CD4-positive, alpha-beta T cell treated with Interferon alpha-2 for 1 hour (primary cell): ENCODE measurements at regions not wholly inside any gene's neighbourhood (a gene's known extent, or its start where the extent isn't known, plus 50 kb on each side); places are given as distances from the start of the nearest gene placed in this dataset.
"Not testable (repeated sequence)": the region's sequence is repeated elsewhere in the genome, so short reads cannot be mapped to it uniquely, and the experiment has no call there.

Source experiments
- DNase-seq, 2 donors: peaks; one replicate each; pipeline ENCODE4 v3.0.0-alpha.2; 2020 to 2022

DNA sequence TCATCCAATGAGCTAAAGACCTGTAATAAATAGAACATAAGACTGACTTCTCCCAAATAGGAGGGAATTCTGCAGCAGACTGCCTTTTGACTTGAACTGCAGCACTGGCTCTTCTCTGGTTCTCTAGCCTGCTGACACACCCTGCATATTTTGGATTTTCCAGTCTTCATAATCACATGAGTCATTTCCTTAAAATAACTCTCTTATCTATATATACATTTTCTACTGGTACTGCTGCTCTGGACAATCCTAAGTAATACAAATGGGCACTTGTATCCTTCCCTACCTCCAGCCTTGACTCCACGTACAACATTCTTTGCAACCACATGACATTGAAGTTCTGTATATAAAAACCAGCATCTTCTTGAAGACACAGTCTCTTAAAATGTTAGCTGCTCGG is 429.4 kb upstream of the TMPRSS15 start:
- no peak for DNase-seq

- DNase-seq: not testable (repeated sequence)
These were observed 430.5 kb upstream of the TMPRSS15 start for GRCh38 chr21:18834121-18834520.

DNA sequence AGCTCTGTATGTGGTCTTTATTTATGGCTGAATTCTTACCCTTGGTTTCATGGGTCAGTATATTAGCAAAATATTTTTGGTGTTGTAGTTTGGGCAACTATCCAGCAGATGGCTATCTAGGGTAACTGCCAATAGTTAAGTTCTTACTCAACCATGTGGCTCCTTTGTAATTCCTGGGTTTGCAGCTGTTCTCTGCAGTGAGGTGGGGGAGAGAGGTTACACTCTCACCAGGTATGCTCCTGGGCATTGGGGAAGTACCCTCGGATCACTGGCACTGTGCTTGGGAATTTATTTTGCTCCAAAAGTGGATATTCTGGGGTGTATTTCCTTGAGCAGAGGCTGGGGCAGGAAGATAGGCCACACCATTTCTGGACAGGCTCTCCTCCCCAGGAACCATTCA is 436.7 kb upstream of the TMPRSS15 start:
- no peak for DNase-seq

DNA sequence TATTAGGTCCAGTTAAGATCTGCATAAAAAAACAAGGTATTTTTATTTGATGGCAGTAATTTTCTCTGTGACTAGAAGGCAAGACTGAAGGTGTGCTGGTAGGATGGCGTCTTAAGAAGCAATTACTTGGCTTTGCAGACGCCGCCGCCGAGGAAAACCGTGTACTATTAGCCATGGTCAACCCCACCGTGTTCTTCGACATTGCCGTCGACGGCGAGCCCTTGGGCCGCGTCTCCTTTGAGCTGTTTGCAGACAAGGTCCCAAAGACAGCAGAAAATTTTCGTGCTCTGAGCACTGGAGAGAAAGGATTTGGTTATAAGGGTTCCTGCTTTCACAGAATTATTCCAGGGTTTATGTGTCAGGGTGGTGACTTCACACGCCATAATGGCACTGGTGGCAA is 454.0 kb upstream of the TMPRSS15 start:
- not testable (repeated sequence) for DNase-seq

DNA sequence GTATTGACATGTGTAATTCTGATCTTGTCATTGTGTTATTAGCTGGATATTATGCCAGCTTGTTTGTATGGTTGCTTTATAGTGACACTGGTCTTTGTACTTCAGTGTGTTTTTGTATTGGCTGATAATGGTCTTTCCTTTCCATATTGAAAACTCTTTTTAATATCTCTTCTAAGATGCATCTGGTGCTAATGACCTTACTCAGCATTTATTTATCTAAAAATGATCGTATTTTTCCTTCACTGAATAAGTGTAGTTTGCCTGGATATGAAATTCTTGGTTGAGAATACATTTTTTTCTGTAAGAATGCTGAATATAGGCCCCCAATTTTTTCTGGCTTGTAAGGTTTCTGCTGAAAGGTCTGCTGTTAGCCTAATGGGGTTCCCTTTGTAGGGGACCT is 465.5 kb upstream of the TMPRSS15 start:
- no peak for DNase-seq

- DNase-seq: no peak
These were observed 474.3 kb upstream of the TMPRSS15 start for GRCh38 chr21:18877917-18878316.

DNA sequence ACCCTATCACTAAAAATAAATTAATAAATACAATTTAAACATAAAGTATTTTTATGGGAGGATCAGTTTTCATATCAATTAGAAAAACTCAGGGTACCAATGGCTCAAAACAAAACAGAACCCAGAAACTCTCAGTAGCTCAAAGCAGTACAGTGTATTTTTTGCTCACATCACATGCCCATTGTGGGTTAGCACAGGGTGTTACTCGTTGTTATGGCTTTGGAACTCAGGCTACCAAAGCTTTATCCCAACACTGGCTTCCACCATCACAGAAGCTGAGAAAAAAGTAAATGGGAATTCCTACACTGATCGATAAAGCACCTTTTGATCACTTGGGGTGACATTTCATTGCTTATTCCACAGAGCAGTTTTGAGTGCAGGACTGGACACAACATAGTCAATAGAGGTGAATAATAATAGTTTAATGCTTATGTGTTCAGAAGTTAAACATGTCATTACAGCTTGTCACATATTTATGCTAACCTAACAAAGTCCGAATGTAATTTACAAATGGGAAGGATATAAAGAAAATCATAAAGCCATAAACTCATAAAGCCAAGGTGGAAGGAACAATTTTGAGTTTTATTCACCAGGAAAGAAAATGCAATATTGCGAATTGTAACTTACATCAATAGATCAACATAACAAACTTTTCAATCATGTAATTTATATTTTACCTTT is 484.5 kb upstream of the TMPRSS15 start:
- no peak for DNase-seq

DNA sequence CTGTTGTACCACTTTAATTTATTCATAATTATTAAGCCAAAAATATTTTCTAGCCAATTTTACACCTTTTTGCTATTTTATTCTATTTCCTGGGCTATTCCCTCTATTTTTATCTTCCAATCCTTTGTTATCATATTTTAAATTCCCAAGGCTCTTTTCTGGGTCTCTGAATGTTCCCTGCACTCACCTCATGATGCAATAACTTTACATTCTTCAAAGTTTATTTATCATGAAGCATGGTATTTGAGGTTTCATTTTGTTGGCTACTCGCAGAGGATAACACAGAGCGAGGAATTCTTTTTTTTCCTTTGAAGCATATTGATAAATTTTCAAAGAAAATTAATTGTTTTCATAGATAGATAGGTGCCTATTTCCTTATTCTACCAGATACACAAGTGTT is 489.8 kb upstream of the TMPRSS15 start:
- DNase-seq: no peak

DNA sequence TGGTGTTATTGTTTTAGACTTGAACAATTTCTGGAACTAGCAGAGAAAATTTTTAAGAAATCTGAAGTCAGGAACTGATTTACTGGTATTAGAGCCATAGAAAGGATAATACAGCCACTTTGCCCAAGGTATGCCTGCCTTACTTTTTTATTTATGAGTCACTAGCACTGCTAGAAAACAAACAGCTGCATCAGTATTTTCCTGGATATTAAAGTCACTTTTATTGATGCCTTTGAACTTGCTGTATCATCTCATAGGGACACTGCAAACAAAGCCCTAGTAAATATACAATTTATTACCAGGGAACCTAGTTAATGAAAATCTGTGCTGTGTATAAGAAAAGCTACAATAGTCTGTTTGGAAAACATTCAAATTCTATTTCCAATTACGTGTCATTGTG is 490.8 kb upstream of the TMPRSS15 start:
- DNase-seq: no peak

DNA sequence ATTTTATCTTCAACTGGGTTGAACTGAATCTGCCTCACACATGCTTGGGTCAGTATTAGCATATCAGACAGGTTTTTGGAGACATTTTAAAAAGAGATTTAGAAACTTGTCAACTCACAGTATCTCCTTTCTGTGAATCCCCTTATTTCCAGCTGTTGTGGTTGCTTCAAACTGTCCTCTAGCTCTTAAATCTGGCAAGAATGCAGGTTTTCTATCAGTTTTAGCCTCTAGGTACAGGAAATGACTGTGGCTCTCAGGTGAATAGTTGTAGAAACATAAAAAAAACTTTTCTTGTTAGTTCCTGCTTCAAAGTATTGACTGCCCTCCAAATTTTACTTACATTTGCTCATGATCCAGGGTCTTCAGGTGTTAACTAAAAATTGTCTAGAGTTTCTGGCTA is 495.7 kb upstream of the TMPRSS15 start:
- DNase-seq: no peak

- DNase-seq: no peak
These were observed 499.1 kb upstream of the TMPRSS15 start for GRCh38 chr21:18902660-18903059.

GRCh38 chr21:18907076-18907475 is 503.5 kb upstream of the TMPRSS15 start:
- no peak for DNase-seq

- no peak for DNase-seq
These were observed 505.1 kb upstream of the TMPRSS15 start for GRCh38 chr21:18908641-18909040.

GRCh38 chr21:18913914-18914313 is 510.3 kb upstream of the TMPRSS15 start:
- DNase-seq: no peak

- no peak for DNase-seq
These were observed 511.0 kb upstream of the TMPRSS15 start for GRCh38 chr21:18914570-18914969.

- DNase-seq: no peak
These were observed 514.0 kb upstream of the TMPRSS15 start for GRCh38 chr21:18917622-18918021.

DNA sequence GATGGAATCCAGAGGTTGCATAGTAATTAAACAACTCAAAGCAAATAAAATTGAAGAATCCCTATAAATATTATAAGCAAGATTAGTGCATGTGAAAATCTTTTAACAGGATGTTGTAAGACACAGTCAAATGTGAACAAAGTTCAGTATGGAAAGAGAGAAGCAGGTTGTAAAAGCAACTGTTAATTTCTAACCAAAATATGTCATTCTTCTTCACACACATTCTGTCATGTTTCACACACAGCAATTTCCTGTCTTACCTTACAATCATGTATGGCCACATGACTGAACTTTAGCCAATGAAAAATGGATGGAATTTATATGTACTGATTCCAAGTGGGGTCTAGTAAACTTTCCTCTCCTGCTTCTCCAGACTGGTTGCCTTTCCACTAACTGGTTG is 527.7 kb upstream of the TMPRSS15 start:
- DNase-seq: no peak

- no peak for DNase-seq
These were observed 533.8 kb upstream of the TMPRSS15 start for GRCh38 chr21:18937337-18937736.

- no peak for DNase-seq
These were observed 537.2 kb upstream of the TMPRSS15 start for GRCh38 chr21:18940791-18941190.

DNA sequence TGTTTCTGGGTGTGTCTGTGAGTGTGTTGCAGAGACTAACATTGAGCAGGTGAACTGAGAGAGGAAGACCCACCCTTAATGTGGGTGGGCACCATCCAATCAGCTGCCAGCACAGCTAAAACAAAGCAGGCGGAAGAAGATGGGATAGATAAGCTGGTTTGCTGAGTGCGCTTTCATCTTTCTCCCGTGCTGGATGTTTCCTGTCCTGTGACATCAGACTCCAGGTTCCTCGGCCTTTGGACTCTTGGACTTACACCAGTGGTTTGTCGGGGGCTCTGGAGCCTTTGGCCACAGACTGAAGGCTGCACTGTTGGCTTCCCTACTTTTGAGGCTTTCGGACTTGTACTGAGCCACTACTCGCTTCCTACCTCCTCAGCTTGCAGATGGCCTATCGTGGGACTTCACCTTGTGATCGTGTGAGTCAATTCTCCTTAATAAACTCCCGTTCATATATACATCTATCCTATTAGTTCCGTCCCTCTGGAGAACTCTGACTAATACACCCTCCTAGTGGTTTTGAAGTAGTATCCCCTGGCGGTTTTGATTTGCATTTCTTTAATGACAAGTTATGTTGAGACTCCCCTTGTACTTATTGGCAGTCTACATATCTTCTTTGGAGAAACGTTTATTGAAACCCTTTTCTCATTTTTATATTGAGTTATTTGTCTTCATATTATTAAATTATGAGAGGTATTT is 546.6 kb upstream of the TMPRSS15 start:
- no peak for DNase-seq

GRCh38 chr21:18951271-18952038 is 547.9 kb upstream of the TMPRSS15 start:
- no peak for DNase-seq

- DNase-seq: no peak
These were observed 550.9 kb upstream of the TMPRSS15 start for GRCh38 chr21:18954441-18954844.

DNA sequence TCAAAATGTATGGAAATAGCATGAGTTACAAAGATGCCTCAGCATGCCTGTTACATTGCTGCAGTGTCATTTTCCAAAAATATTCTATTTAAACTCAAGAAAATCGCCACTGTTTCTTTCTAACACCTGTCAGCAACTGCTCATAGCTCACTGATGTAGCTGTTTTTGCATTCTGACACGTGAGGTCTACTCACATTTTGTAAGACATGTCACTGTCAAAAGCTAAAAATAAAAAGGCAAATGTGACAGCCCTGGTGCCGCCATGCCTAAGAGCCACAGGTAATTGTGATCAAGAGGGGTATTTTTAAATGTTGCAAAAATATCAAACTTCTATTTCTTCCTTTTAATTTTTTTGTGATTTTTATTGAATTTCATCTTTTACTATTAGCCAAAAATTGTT is 556.2 kb upstream of the TMPRSS15 start:
- DNase-seq: no peak

- no peak for DNase-seq
These were observed 556.7 kb upstream of the TMPRSS15 start for GRCh38 chr21:18960306-18960705.
